Stimulated activated memory B cell treated with anti-CD40 and anti-IgM and Interleukin-4, amounts not matched to agents 10 μg/mL and 1 μg/mL and 100 μg/mL, for 72 hours (primary cell): ENCODE measurements at regions not wholly inside any gene's neighbourhood (a gene's known extent, or its start where the extent isn't known, plus 50 kb on each side); places are given as distances from the start of the nearest gene placed in this dataset.

Experiments
- ATAC-seq: fragments of 150-1000 bp; cut with Tn5 transposase; 2 replicates; pipeline ENCODE4 v1.10.0; 2021
- H3K27ac Mint-ChIP-seq: one replicate; pipeline ENCODE4 v1.8.0; 2022; ENCODE audit warnings: mild to moderate bottlenecking, mixed read lengths
- H3K27me3 Mint-ChIP-seq: one replicate; pipeline ENCODE4 v1.8.0; 2022; ENCODE audit warnings: mixed read lengths
- H3K36me3 Mint-ChIP-seq: one replicate; pipeline ENCODE4 v1.8.0; 2022; ENCODE audit warnings: mixed read lengths
- H3K4me1 Mint-ChIP-seq: one replicate; pipeline ENCODE4 v1.8.0; 2022; ENCODE audit warnings: mixed read lengths
- H3K4me3 Mint-ChIP-seq: one replicate; pipeline ENCODE4 v1.8.0; 2022; ENCODE audit warnings: mild to moderate bottlenecking, moderate library complexity, mixed read lengths
- H3K9me3 Mint-ChIP-seq: one replicate; pipeline ENCODE4 v1.8.0; 2022; ENCODE audit warnings: mixed read lengths

GRCh38 chr7:14962778-14963177 is 60.2 kb upstream of the DGKB start:
- Mint-ChIP-seq H3K4me3 (no peak overlapping the region), H3K27ac (no peak overlapping the region), H3K36me3 (no peaks in the 10 kb centered on the region), H3K9me3 (no peaks in the 10 kb centered on the region), H3K4me1 (no peaks in the 10 kb centered on the region), H3K27me3 (no peaks in the 10 kb centered on the region)
- ATAC-seq: no peak

- ATAC-seq: no peak
- H3K4me1 Mint-ChIP-seq: no peaks in the 10 kb centered on the region
- no peaks in the 10 kb centered on the region for H3K27me3 Mint-ChIP-seq
- no peaks in the 10 kb centered on the region for H3K36me3 Mint-ChIP-seq
- H3K4me3 Mint-ChIP-seq: no peak overlapping the region
- H3K27ac Mint-ChIP-seq: no peak overlapping the region
- no peaks in the 10 kb centered on the region for H3K9me3 Mint-ChIP-seq
Observed at GRCh38 chr7:14960721-14961120, 58.2 kb upstream of the DGKB start.

DNA sequence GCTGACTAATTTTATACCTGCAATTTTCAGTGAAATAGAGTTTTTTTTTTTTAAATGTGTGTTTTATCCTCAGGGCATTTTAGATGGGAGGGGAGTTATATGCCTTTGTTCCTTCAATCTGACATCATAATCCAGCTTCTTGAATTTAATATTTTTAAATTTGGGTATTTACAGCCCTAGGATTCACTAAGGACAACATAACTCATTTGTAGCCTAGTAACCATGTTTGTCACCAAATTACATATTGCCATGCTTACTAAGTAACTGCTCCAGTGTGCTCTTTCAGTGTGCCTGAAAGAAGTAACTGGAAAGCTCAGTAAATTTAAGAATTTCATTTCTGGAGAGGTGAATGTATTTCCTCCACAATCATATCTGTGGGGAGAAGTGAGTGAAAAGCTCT is 56.8 kb upstream of the DGKB start:
- H3K27ac Mint-ChIP-seq: no peak overlapping the region
- H3K9me3 Mint-ChIP-seq: peaks cover 2% of the 10 kb centered on the region
- no peaks in the 10 kb centered on the region for H3K4me1 Mint-ChIP-seq
- no peak for ATAC-seq
- H3K36me3 Mint-ChIP-seq: no peaks in the 10 kb centered on the region
- no peaks in the 10 kb centered on the region for H3K27me3 Mint-ChIP-seq
- H3K4me3 Mint-ChIP-seq: no peak overlapping the region

- Mint-ChIP-seq H3K27ac (no peak overlapping the region), H3K4me3 (no peak overlapping the region), H3K4me1 (no peaks in the 10 kb centered on the region), H3K36me3 (no peaks in the 10 kb centered on the region), H3K27me3 (no peaks in the 10 kb centered on the region), H3K9me3 (peaks cover 2% of the 10 kb centered on the region)
- ATAC-seq: no peak
Observed at GRCh38 chr7:14954035-14954434, 51.5 kb upstream of the DGKB start.
